Posterior vena cava (tissue), 2 donors: ENCODE measurements at regions not wholly inside any gene's neighbourhood (a gene's known extent, or its start where the extent isn't known, plus 50 kb on each side); places are given as distances from the start of the nearest gene placed in this dataset.

Experiments
- DNase-seq: peaks from one replicate; pipeline ENCODE4 v3.0.0-alpha.2; 2020; ENCODE audit warnings: low spot score
- intact Hi-C, 2 donors: fragments of 100-400 bp; cut with DNase I; formaldehyde crosslinking; loops; one replicate each; pipeline versions ENCODE4 v1.14.1 to v1.14.2; 2022 to 2023
- donor health status: DM: yes; HTN: yes; CAD: no.
- donor health status: DM: yes; HTN: yes; CAD: no.

- intact Hi-C loops, result no loop called here
- no peak for DNase-seq
Measured at GRCh38 chr12:23028158-23028802, 403.3 kb downstream of the ETNK1 start.

- DNase-seq, result no peak
- intact Hi-C loops, result no loop called here
Measured at GRCh38 chr12:23029185-23029584, 404.2 kb downstream of the ETNK1 start.

DNA sequence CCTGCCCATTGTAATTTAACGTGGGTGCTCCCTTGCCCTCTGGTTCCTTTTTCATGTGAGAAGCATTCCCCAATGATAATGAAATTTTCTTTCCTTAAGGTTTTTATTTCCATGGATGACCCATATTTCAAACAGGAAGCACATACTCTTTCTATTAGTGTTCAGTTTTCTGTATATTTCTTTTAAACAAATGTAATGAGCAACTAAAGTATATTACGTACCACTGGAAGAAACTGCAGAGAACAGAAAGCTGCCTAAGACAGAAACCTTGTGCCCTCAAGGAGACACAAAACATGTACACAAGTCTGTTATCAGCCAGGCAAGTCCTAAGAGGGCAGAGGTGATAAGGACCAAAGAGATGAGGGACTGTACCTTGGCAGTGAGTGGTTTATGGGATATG lies 414.9 kb downstream of the ETNK1 start:
- intact Hi-C loops, result no loop called here
- no peak for DNase-seq

- intact Hi-C loops, result no loop called here
- no peak for DNase-seq
Measured at GRCh38 chr12:23041774-23042173, 416.8 kb downstream of the ETNK1 start.

DNA sequence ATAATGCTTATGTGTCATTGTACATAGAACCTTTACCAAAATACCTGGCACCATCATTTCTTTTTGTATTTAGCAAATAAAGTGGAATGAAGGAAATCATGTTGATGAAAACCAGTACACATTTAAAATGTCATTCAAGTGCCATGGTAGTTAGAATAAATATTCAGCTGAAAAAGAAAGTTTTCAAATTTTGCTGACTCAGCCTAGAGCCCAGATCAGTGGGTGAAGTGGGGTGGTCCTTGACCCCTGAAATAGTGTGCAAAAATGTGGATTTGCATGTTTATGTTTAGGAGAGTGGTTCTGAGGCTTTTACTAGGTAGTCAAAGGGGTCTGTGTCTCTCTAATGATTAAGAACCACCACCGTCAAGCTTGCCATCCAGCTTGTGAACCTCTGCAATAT lies 418.7 kb downstream of the ETNK1 start:
- intact Hi-C loops, result no loop called here
- DNase-seq, result no peak

DNA sequence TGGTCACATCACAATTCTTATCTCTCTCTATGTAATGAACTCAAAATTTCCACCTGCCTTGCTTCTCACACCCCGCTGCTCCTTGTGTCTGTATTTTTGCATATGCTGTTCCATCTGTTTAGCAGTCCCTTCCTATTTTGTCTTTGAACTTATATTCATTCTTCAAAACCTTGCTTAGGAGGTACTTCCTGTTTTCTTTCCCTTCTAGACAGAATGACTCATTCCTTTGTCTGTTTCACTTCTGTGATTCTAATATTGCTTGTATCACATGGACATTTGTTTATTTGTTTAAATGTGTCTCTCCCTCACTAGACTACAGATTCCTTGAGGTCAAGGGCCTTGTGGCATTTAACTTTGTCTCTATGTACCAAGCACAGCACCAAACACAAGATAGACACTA lies 424.2 kb downstream of the ETNK1 start:
- DNase-seq, result no peak
- intact Hi-C loops, result no loop called here

DNA sequence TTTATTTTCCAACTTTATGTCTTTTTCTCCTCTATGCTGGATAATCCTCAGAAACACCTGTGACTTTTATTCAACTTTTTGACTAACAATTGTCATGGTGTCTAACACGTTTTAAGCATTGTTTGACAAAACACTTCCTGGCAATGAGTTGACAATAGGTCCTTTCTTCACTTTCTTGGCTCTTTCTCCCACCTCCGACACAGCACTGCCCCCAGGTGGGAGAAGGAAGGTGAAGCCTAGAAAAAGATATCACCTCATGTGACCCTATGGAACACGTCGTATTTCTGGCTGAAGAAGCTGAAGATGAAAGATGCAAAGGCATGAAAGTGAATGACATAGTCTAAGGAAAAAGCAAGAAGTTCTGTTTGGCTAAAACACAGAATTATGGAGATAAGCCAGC lies 430.0 kb downstream of the ETNK1 start:
- intact Hi-C loops, result no loop called here
- no peak for DNase-seq

- intact Hi-C loops, result no loop called here
- DNase-seq, result no peak
Measured at GRCh38 chr12:23057571-23057970, 432.6 kb downstream of the ETNK1 start.

DNA sequence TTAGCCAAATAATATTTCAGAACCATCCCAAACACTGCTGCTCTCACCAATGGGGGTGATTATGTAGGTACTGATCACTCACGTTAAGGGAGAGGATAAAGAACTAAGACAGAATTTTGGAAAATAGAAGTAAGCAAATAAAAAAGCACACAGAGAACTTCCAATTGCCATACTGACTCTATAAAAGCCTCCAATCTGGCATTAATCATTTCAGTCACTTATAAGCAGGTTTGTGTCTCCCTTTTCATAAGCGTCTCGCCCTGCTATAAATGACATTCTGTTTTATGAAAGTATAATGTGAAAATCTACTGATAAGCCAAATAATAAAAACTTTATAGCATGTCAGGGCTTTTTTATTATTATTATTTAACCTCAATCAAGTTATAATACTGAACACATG lies 435.2 kb downstream of the ETNK1 start:
- intact Hi-C loops, result no loop called here
- no peak for DNase-seq

DNA sequence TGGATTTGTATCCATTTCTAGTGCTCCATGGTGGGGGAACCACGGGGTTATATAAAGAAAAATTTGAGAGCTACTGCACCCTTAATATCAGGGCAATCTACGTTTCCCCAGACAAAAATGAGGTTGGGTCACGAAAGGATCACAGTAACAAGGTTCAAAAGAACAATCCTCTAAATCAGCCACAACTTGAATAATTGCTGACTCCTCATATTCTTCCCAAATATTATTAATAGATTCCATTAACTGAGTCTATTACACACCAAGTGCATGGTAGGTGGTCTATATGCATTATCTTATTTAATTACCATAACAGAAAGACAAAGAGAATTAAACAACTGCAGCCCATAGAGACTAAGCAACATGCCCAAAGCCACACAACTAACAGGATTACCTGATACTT lies 438.2 kb downstream of the ETNK1 start:
- DNase-seq, result no peak
- intact Hi-C loops, result no loop called here

GRCh38 chr12:23066095-23066494 lies 441.1 kb downstream of the ETNK1 start:
- intact Hi-C loops, result no loop called here
- no peak for DNase-seq

GRCh38 chr12:23083267-23083666 lies 458.3 kb downstream of the ETNK1 start:
- intact Hi-C loops, result no loop called here
- no peak for DNase-seq

GRCh38 chr12:23084236-23084995 lies 459.4 kb downstream of the ETNK1 start:
- DNase-seq, result no peak
- intact Hi-C loops, result no loop called here

DNA sequence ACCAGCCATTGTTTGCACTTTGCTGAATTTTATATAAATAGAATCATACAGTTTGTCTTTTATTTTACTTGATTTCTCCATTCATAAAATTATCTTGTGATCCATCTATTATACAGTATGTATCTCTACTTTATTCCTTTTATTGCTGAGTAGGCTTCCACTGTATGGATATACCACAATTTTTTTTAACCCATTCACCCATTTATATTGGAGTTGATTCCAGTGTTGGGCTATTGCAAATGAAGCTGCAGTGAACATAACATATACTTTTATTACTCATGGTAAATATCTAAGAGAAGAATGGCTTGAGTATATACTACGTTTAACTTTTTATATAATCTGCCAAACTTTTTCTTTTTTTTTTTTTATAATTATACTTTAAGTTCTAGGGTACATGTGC lies 463.6 kb downstream of the ETNK1 start:
- intact Hi-C loops, result no loop called here
- DNase-seq, result no peak

DNA sequence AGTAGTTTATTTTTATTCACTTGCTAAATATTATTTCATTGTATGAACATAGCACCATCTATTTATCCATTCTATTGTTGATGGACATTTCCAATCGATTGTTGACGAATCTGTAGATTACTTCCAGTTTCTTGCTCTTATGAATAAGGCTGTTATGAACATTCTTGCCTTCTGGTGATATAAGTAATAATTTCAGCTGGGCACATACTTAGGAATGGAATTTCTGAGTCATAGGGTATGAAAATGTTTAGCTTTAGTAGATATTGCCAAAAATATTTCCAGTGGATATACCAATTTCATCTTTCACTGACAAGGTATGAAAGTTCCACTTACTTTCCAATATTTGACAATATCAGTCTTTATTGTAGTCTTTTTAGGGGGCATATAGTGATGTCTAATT lies 468.5 kb downstream of the ETNK1 start:
- intact Hi-C loops, result no loop called here
- DNase-seq, result no peak

GRCh38 chr12:23096321-23096720 lies 471.4 kb downstream of the ETNK1 start:
- intact Hi-C loops, result no loop called here
- DNase-seq, result no peak

- no peak for DNase-seq
- intact Hi-C loops, result no loop called here
Measured at GRCh38 chr12:23098110-23098509, 473.1 kb downstream of the ETNK1 start.

DNA sequence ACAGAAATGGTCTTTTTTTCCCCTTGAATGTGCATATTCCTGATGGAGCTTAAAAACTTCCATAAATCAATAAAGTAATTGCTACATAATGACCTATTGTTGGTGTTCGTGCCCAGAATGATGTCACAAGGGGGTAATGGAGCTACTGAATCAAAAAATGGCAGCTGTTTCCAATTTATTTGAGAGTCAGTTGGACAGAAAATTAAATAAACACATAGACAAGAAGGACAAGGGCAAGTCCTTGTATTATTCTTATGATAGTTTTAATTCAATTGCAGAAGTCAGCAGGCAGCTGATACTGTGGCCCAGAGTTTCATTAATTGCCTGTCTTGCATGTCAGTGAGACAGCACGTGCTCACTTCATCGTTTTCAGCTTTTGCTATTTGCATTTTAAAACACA lies 473.5 kb downstream of the ETNK1 start:
- no peak for DNase-seq
- intact Hi-C loops, result no loop called here

DNA sequence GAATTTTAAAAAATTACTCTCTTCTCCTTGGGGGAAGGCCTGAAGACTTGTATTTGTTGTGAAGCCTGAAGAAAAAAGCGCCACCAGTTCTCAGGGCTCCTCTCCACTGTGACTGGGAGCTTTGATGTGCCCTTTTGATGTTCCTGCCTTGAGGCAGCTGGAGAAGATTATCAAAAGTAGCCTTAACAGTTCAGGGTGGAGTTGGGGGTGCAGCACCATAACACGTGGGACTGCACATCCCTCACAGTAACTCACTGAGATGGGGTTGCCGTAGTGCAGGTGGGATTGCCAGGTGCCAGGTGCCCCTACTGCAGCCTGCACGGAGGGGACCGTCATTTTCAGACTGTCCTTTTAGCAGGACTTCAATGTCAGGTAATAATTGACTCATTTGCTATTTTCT lies 474.1 kb downstream of the ETNK1 start:
- DNase-seq, result no peak
- intact Hi-C loops, result no loop called here

DNA sequence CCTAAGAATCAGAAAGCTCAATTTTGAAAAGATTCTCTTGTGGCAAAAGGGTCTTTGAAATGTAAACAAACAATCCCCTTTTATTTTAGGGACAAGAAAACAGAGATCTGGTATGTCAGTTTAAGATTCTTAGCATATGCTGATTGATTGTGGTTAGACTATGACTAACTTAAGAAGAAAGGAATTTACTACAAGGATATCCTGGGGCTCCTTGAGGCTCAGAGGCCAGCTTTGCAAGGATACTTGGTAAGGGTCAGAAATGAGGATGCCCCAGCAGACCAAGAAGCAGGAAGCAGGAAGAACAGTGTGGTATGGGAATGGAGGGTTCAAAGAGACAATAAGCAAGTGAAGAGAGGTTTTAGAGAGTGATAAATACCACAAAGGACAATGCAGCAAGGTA lies 474.6 kb downstream of the ETNK1 start:
- intact Hi-C loops, result no loop called here
- DNase-seq, result no peak

DNA sequence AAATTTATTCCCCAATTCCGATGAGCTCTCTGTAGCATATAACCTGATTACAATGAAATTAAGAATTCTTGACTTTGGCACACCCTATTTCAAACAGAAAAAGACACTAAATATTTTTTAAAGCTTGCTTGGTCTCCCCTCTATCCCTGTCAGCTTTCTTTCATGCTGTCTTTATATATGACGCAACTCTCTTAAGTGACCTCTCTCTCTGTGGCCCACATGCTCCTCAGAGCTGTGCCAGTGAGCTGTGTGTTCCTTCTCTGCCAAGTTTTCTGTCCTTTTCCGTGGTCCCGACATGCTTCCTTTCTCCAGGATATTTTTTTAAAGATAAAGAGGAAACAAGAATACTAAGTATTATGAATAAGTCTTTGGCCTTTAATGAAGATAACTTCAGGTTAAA lies 484.0 kb downstream of the ETNK1 start:
- intact Hi-C loops, result no loop called here
- DNase-seq, result no peak
